ENCODE measurements at regions not wholly inside any gene's neighbourhood (a gene's known extent, or its start where the extent isn't known, plus 50 kb on each side); places are given as distances from the start of the nearest gene placed in this dataset.

DNA sequence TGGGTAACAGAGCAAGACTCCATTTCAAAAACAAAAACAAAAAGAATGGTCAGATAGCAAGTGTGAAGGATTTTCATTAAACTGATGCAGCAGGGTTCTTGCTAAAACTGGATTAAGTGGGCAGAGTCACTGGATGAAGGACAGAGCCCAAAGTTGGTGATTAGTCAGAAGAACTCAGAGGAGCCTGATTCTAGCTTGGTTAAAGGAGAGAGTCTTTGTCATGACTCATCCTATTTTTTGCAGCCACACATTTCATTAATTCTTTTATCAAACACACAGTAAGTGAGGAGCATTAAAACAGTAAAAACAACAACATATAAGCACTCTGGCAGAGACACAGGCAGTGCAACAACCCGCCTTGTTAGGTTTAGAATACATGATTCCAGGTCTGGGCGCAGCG lies 56.0 kb upstream of the EDARADD start:
- TF ChIP-seq POLR2AphosphoS5 (IDR thresholded peaks at IDR 0.05; ENCODE audit: insufficient read depth, low read depth, low read length) (no peak), MYC (IDR thresholded peaks at IDR 0.05; ENCODE audit: low read depth, low read length) (no peak), POLR2A (IDR thresholded peaks at IDR 0.05; ENCODE audit: low read depth, low read length) (no peak), GATA2 (IDR thresholded peaks at IDR 0.05; ENCODE audit: insufficient read depth, insufficient read length, low read depth, low read length) (no peak)
- TF ChIP-seq, protein P1, sequence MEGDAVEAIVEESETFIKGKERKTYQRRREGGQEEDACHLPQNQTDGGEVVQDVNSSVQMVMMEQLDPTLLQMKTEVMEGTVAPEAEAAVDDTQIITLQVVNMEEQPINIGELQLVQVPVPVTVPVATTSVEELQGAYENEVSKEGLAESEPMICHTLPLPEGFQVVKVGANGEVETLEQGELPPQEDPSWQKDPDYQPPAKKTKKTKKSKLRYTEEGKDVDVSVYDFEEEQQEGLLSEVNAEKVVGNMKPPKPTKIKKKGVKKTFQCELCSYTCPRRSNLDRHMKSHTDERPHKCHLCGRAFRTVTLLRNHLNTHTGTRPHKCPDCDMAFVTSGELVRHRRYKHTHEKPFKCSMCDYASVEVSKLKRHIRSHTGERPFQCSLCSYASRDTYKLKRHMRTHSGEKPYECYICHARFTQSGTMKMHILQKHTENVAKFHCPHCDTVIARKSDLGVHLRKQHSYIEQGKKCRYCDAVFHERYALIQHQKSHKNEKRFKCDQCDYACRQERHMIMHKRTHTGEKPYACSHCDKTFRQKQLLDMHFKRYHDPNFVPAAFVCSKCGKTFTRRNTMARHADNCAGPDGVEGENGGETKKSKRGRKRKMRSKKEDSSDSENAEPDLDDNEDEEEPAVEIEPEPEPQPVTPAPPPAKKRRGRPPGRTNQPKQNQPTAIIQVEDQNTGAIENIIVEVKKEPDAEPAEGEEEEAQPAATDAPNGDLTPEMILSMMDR (IDR thresholded peaks at IDR 0.05; ENCODE audit: extremely low read depth in 1 of 2, insufficient read depth in 1 of 2, low read depth in 1 of 2, low read length in 2 of 2): no peak

Measured in endothelial cell of umbilical vein (primary cell).